B cell (primary cell): ENCODE measurements at regions not wholly inside any gene's neighbourhood (a gene's known extent, or its start where the extent isn't known, plus 50 kb on each side); places are given as distances from the start of the nearest gene placed in this dataset.

ENCODE experiments used
- ATAC-seq: fragments of 200-7000 bp; cut with Tn5 transposase; one replicate; pipeline ENCODE4 v1.10.0; 2021; ENCODE audit warnings: low read depth, mild to moderate bottlenecking, moderate number of reproducible peaks, moderate library complexity
- CTCF ChIA-PET: fragments of 350-600 bp; sonication (Branson Sonifier 250); formaldehyde crosslinking; loops from one replicate; lab custom pipeline; 2021; ENCODE audit warnings: antibody characterized with exemption, inconsistent platforms; lab: Charles Lee
- POLR2A ChIA-PET: fragments of 350-600 bp; sonication (Branson Sonifier 250); formaldehyde crosslinking; loops from one replicate; lab custom pipeline; 2021; ENCODE audit warnings: antibody characterized with exemption; lab: Charles Lee
- DNase-seq: peaks from one replicate; pipeline ENCODE4 v3.0.0; 2013
- H2AFZ ChIP-seq: 2 replicates; pipeline ENCODE4 v1.6.1; 2012; ENCODE audit warnings: mild to moderate bottlenecking, low read depth, low read length; ENCODE audit not compliant: insufficient read depth, poor library complexity, severe bottlenecking
- H3K27ac ChIP-seq, 2 donors: 1 replicate in 1 of 2; 2 replicates in 1 of 2; pipeline ENCODE4 v1.5.1; 2012 to 2013; ENCODE audit warnings: low read length in 2 of 2, mild to moderate bottlenecking in 2 of 2, moderate library complexity in 1 of 2
- H3K27me3 ChIP-seq, 4 experiments: fragments of 200-600 bp in 1 of 4; sonication (generic) in 1 of 4; replicated peaks in 1 of 4; 1 replicate in 2 of 4; 2 replicates in 2 of 4; pipeline versions ENCODE4 v1.6.1 to v1.7.0; 2013 to 2016; ENCODE audit warnings: low read length in 3 of 4, mild to moderate bottlenecking in 2 of 4, mixed read lengths in 1 of 4, moderate library complexity in 1 of 4; ENCODE audit not compliant: insufficient read depth in 4 of 4, control insufficient read depth in 3 of 4; ENCODE audit errors: control extremely low read depth in 1 of 4
- H3K36me3 ChIP-seq, 2 experiments: replicated peaks in 1 of 2; 1 replicate in 1 of 2; 2 replicates in 1 of 2; pipeline versions ENCODE4 v1.6.1 to v1.7.1; 2013; ENCODE audit warnings: low read length in 1 of 2; ENCODE audit not compliant: insufficient read depth in 2 of 2, control insufficient read depth in 1 of 2; ENCODE audit errors: control extremely low read depth in 1 of 2, extremely low read depth in 1 of 2
- H3K4me1 ChIP-seq, 2 donors: fragments of 200-600 bp in 1 of 2; sonication (generic) in 1 of 2; 1 replicate in 1 of 2; 2 replicates in 1 of 2; pipeline versions ENCODE4 v1.5.1 to v1.6.1; 2013 to 2017; ENCODE audit warnings: low read length in 2 of 2; ENCODE audit not compliant: control insufficient read depth in 2 of 2, insufficient read depth in 2 of 2
- H3K4me2 ChIP-seq: replicated peaks from 2 replicates; pipeline ENCODE3; 2012; ENCODE audit warnings: mild to moderate bottlenecking, low read depth, low read length; ENCODE audit not compliant: poor library complexity, severe bottlenecking
- H3K4me3 ChIP-seq, 5 experiments: fragments of 200-600 bp in 1 of 5; sonication (generic) in 1 of 5; 1 replicate in 3 of 5; 2 replicates in 2 of 5; pipeline versions ENCODE4 v1.5.1 to v1.7.0; 2011 to 2016; ENCODE audit warnings: low read length in 4 of 5, mild to moderate bottlenecking in 4 of 5, low read depth in 2 of 5, control low read depth in 1 of 5, moderate library complexity in 1 of 5; ENCODE audit not compliant: insufficient read depth in 1 of 5; ENCODE audit errors: control extremely low read depth in 1 of 5, extremely low read depth in 1 of 5
- H3K79me2 ChIP-seq: fragments of 200-600 bp; sonication (generic); one replicate; pipeline ENCODE4 v1.6.0; 2016; ENCODE audit warnings: low read length; ENCODE audit not compliant: control insufficient read depth, insufficient read depth
- H3K9ac ChIP-seq: fragments of 200-600 bp; sonication (generic); 2 replicates; pipeline ENCODE4 v1.6.1; 2017; ENCODE audit warnings: mild to moderate bottlenecking, low read length, moderate library complexity
- H3K9me3 ChIP-seq, 3 donors: one replicate each; pipeline versions ENCODE4 v1.6.1 to v1.7.1; 2013; ENCODE audit warnings: low read length in 2 of 3; ENCODE audit not compliant: control insufficient read depth in 2 of 3, insufficient read depth in 1 of 3; ENCODE audit errors: control extremely low read depth in 1 of 3
- H4K20me1 ChIP-seq: 2 replicates; pipeline ENCODE4 v1.6.0; 2012; ENCODE audit warnings: mild to moderate bottlenecking, low read length; ENCODE audit not compliant: insufficient read depth, control insufficient read depth, poor library complexity, severe bottlenecking
- H3K27ac Mint-ChIP-seq: one replicate; pipeline ENCODE4 v1.8.0; 2021; ENCODE audit warnings: mixed read lengths
- H3K27me3 Mint-ChIP-seq: one replicate; pipeline ENCODE4 v1.8.0; 2021; ENCODE audit warnings: mixed read lengths
- H3K4me1 Mint-ChIP-seq: one replicate; pipeline ENCODE4 v1.8.0; 2021; ENCODE audit warnings: mixed read lengths
- H3K4me3 Mint-ChIP-seq: one replicate; pipeline ENCODE4 v1.8.0; 2021; ENCODE audit warnings: mixed read lengths
- H3K9me3 Mint-ChIP-seq: one replicate; pipeline ENCODE4 v1.8.0; 2022; ENCODE audit warnings: mixed read lengths; ENCODE audit not compliant: insufficient read depth
- EZH2 ChIP-seq: IDR thresholded peaks from 2 replicates; pipeline ENCODE4 v1.6.1; 2012; ENCODE audit warnings: borderline replicate concordance, low read depth, mild to moderate bottlenecking, moderate library complexity, low read length; ENCODE audit not compliant: insufficient read depth, poor library complexity, severe bottlenecking
- WGBS: methylation state at CpG from one replicate; pipeline ENCODE4 v1.1.5; 2013; ENCODE audit warnings: missing lambda C conversion rate; ENCODE audit not compliant: insufficient coverage; 5-methylcytosine and 5-hydroxymethylcytosine counted together
- intact Hi-C: fragments of 100-400 bp; cut with micrococcal nuclease; formaldehyde crosslinking; loops from one replicate; pipeline ENCODE4 v1.10.0; 2022
- TF ChIP-seq, protein P1 (sequence below): fragments of 200-600 bp; IDR thresholded peaks from one replicate; pipeline ENCODE4 v1.8.0; 2022; ENCODE audit warnings: antibody characterized with exemption, mild to moderate bottlenecking

DNA sequence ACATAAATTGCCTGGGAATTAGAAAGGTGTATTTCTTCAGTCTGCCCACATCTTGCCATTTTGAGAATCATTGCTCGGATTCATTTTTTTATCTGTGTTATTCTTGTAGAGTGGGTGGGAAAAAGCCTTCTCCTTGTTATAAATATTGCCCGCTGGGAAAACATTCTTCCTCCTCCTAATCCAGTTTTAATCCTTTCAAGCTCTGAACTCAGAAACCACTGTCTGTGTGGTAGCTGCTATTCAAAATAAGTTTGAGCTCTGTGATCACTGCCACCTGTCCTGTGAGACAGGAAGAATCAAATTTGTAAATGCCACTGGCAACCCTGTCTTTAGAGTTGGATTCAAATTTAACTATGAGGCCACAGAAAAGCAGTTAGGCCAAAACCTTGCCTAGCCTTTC, 1875.2 kb upstream of the PIK3C3 start:
- CTCF ChIA-PET = no interaction called here
- H3K27me3 Mint-ChIP-seq = no peaks in the 10 kb centered on the region
- WGBS = no CpG with 5 or more reads among the region's 2 CpGs

DNA sequence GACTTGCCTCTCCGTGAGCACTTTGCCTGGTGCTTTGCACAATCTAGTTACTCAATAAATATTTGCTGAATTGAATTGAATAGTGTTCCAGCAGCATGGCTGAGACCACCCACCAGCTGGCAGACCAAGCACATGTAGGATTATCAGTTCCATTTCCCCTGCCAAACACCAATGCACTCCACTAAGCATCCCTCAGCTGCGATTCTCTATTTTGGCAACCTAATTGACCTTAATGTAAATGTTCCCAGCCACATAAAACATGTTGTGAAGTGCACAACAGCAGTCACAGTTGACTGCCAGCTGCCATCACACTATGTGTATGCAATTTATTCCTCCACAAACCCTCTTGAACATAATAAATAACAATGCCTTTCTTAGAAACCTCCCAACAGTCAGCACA, 1879.4 kb upstream of the PIK3C3 start:
- intact Hi-C loops = no loop called here
- POLR2A ChIA-PET = no interaction called here
- no peak overlapping the region for H3K27ac Mint-ChIP-seq
- Histone ChIP-seq H2AFZ (no peak overlapping the region), H3K9ac (no peak overlapping the region), H3K9me3 (peaks cover 0 to 5% (median 0%) of the 10 kb centered on the region in 3 donors), H3K4me1 (no peaks in the 10 kb centered on the region), H3K79me2 (no peaks in the 10 kb centered on the region), H3K27ac (no peak overlapping the region), H3K4me2 (no peak overlapping the region), H3K4me3 (no peak overlapping the region), H4K20me1 (no peaks in the 10 kb centered on the region), H3K27me3 (no peaks in the 10 kb centered on the region), H3K36me3 (no peaks in the 10 kb centered on the region)
- 90% methylated on average over 1 of the region's 2 CpGs for WGBS
- no peaks in the 10 kb centered on the region for H3K27me3 Mint-ChIP-seq
- peaks cover 2% of the 10 kb centered on the region for H3K9me3 Mint-ChIP-seq
- no peak for TF ChIP-seq EZH2
- TF ChIP-seq, protein P1, sequence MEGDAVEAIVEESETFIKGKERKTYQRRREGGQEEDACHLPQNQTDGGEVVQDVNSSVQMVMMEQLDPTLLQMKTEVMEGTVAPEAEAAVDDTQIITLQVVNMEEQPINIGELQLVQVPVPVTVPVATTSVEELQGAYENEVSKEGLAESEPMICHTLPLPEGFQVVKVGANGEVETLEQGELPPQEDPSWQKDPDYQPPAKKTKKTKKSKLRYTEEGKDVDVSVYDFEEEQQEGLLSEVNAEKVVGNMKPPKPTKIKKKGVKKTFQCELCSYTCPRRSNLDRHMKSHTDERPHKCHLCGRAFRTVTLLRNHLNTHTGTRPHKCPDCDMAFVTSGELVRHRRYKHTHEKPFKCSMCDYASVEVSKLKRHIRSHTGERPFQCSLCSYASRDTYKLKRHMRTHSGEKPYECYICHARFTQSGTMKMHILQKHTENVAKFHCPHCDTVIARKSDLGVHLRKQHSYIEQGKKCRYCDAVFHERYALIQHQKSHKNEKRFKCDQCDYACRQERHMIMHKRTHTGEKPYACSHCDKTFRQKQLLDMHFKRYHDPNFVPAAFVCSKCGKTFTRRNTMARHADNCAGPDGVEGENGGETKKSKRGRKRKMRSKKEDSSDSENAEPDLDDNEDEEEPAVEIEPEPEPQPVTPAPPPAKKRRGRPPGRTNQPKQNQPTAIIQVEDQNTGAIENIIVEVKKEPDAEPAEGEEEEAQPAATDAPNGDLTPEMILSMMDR = no peak
- H3K4me3 Mint-ChIP-seq = no peak overlapping the region
- CTCF ChIA-PET = no interaction called here
- DNase-seq (no peak), ATAC-seq (no peak)
- H3K4me1 Mint-ChIP-seq = no peaks in the 10 kb centered on the region

More for the DNA sequence above, 1875.2 kb upstream of the PIK3C3 start:
- H3K4me3 ChIP-seq = no peak overlapping the region
- H3K4me1 Mint-ChIP-seq = no peaks in the 10 kb centered on the region
- ATAC-seq (no peak), DNase-seq (no peak)
- H2AFZ ChIP-seq = no peak overlapping the region
- no peaks in the 10 kb centered on the region for H3K79me2 ChIP-seq
- no peaks in the 10 kb centered on the region for H3K9me3 Mint-ChIP-seq
- H3K9me3 ChIP-seq = peaks cover 0 to 2% (median 0%) of the 10 kb centered on the region in 3 donors
- TF ChIP-seq, protein P1 = no peak
- TF ChIP-seq EZH2 = no peak
- H3K27me3 ChIP-seq = no peaks in the 10 kb centered on the region
- no peaks in the 10 kb centered on the region for H3K4me1 ChIP-seq
- H3K4me3 Mint-ChIP-seq = no peak overlapping the region
- no peak overlapping the region for H3K27ac Mint-ChIP-seq
- POLR2A ChIA-PET = no interaction called here
- H3K27ac ChIP-seq = no peak overlapping the region
- H3K4me2 ChIP-seq = no peak overlapping the region
- intact Hi-C loops = no loop called here
- H3K36me3 ChIP-seq = no peaks in the 10 kb centered on the region
- no peak overlapping the region for H3K9ac ChIP-seq
- H4K20me1 ChIP-seq = no peaks in the 10 kb centered on the region
